G401 (cell line): ENCODE measurements at regions not wholly inside any gene's neighbourhood (a gene's known extent, or its start where the extent isn't known, plus 50 kb on each side); places are given as distances from the start of the nearest gene placed in this dataset.
"Not testable (repeated sequence)": the region's sequence is repeated elsewhere in the genome, so short reads cannot be mapped to it uniquely, and the experiment has no call there.

Experiments used
- DNase-seq: peaks from one replicate; pipeline ENCODE4 v3.0.0-alpha.2; 2015; ENCODE audit warnings: low spot score
- in situ Hi-C: cut with HindIII; loops from 2 replicates; pipeline ENCODE4 v1.10.0; 2016; ENCODE audit warnings: low sequenced_read_pairs, mixed read lengths

DNA sequence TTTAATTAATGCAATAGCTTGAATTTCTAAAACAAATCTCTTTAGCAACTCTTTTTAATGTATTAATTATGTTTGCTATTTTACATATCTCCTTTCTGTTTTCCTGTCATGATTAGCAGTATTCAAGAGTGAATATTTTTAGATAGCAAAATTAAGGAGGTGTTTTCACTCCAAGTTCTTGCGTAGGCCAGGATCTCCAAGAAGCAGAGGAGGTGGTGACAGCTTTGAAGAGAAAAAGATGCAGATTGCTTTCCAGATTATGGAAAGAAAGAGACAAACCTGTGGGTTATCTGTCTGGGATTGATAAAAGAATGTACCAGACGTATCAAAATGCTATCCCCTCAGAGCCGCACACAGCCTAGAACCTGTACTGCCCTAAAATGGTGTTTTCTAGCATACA is 163.5 kb upstream of the FAM98A start:
- DNase-seq, result no peak
- in situ Hi-C loops, result no loop called here

DNA sequence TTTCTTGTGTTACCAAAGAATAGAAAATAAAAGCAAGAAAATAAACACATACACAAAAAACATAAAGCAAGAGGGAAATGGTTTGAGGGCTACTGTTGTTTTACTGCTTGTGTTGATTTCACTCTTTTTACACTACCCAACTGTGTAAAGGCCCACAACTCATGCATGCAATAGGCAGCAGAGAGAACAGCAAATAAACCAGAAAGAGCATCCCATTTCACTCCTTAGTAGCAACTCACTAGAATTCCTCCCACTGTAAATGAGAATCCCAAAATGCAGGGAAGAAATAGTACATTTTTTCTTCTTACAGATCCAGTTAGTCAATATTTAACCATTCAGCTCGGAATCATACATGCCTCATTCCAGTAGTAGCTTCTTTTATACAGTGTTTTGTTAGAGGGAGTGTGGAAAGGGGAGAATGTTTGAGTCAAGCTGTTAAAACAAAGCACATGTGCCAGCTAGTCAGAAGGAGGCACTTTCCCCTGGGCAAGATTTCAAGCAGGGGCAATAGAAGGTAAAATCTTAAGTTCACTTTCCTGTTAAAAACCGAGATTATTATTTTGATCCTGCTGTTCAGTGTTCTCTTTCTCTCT is 147.2 kb upstream of the FAM98A start:
- no peak for DNase-seq
- in situ Hi-C loops, result no loop called here

DNA sequence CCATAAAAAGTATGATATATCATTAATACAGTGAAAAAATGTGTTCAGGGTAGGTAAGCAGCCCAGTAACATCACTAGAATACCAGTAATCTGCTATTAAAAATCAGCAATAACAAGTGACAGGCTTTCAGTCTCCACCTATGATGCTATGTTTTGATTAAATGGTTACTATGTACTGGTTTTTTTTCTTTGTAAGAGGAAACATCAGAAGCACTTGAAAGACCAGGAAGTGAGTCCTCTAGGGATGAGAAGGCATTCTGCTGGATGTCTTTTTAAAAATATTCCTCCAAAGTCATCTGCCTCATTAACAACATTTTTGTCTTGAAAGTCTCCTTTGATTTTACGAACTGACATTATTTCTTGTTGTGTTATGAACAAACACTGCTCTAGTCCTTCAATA is 136.0 kb upstream of the FAM98A start:
- in situ Hi-C loops, result no loop called here
- no peak for DNase-seq

DNA sequence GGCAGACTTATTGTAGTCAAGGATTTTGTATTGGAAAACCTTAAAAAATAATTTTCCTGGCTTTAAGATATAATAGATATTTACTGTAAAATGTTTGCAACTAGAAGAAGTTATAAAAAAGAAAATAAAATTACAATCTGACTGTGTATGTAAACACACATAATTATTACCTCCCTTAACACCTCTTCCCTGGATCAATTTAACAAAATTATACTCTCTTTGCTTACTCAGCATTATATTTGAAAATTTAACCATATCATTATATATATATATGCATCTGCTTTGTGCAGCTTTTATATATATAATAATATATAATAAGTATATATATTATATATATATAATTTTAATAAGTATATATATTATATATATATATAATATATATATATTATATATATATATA is 131.7 kb upstream of the FAM98A start:
- in situ Hi-C loops, result no loop called here
- DNase-seq, result no peak

DNA sequence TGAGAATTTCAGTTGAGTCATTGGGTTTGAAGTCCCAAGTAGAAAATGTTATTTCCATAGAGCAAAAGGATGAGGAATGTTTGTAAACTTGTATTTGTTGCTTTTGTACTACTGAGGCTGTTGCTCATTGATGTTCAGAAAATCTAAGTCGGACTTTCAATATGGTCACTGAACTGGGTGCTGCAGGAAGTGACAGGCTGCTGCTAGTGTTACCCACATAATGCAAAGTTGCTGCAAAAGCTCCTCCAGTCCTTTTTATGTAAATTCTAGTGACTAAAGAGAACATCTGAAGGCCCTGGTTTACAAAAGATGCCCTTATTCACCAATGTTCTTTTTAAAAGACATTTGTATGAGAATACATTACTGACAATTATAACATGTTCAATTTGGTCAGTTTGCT is 131.1 kb upstream of the FAM98A start:
- in situ Hi-C loops, result no loop called here
- no peak for DNase-seq

DNA sequence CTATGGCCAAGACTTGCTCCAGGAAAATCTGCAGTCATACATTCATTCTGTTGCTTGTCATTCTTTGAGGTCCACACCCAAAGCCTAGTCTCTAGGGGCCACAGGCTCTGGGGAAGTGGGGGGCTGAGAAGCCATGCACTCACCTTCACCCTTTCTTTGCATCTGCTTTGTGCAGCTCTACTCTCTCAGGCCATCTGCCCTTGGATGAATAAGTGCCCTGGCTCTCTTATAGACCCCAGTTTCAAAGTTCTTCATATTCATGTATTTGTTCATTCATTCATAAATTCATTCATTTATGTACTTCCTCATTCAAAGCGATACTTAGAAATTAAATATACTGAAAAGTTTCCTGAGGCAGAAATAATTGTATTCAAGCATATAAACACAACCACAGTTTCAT is 130.3 kb upstream of the FAM98A start:
- in situ Hi-C loops, result no loop called here
- DNase-seq, result no peak

DNA sequence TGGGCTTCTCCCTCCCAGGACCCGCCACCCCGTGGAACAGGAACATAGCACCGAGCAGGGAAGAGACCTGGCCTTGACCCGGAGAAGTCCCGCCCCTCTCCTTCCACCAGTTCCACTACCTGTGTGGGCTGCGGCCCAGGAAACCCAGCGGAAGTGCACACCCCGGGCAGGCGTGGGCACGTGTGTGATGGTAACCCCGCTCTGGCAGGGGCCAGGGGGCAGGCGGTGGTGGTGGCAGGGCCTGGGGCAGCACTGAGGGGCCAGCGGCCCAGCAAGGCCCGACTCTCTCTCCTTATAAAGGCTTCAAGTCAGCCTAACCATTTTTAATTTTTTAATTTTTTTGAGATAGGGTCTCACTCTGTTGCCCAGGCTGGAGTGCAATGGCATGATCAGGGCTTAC is 129.0 kb upstream of the FAM98A start:
- in situ Hi-C loops, result no loop called here
- no peak for DNase-seq

DNA sequence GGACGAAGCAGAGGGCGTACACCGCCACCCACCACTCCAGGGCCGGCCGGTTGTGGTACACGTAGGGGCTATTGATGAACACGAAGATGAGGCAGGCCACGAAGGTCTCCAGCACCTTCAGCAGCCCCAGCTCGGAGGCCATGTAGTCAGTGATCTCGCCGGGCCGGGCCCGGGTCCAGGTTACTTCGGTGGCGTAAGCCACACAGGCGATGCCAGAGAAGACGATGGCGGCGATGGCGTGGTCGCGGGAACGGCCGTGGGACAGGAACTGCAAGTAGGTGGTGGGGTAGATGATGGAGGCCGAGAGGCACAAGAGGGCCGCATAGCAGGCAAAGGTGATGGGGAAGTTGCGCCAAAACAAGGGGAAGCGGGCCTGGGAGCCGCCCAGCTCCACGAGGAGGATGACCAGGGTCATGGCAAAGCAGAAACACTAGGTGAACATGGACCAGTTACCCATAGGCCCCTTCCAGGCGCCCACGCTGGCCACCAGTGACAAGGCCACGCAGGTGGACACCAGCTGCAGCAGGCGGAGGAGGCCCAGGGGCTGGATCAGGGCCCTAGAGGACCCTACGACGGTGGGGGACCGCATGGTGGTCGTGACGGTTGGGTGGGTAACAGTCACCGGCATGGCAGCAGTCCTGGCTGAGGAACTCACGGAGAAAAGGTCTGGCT is 128.4 kb upstream of the FAM98A start:
- in situ Hi-C loops, result no loop called here
- DNase-seq, result no peak

DNA sequence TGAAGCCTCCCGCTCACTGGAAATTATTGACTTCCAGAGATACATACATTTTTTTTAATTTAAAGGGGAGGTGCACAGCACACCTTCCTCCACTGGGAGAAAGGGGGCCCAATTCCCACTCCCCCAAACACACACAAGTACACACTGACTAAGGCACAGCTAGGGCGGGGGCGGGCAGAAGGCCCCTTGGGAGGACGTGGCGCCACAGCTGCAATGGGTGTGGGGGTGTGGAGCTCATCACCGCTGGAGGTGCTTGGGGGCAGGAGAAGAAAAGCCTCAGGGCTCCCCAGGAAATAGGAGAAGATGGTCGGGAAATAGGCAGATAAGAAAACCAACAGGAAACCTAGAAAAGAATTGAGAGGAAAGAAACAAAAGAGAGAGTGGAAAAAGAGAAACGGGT is 127.3 kb upstream of the FAM98A start:
- in situ Hi-C loops, result no loop called here
- no peak for DNase-seq

DNA sequence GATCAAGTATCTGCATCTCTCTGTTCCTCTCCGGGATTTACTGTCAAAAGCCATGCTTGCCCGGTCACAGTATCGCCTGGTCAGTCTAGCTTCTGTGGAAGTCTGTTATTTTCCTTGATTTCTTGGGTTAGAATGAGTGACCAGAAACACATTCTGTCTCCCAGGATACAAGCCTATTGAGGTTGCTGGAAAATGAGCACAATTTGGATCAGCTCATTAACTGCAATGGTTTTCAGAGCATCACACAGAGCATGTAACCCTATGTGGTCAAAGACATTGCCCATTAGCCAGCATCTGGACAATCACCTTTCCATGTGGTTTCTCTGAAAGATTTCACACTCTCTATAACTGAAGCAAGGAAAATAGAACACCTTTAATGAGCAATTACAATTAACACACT is 124.2 kb upstream of the FAM98A start:
- in situ Hi-C loops, result no loop called here
- no peak for DNase-seq

DNA sequence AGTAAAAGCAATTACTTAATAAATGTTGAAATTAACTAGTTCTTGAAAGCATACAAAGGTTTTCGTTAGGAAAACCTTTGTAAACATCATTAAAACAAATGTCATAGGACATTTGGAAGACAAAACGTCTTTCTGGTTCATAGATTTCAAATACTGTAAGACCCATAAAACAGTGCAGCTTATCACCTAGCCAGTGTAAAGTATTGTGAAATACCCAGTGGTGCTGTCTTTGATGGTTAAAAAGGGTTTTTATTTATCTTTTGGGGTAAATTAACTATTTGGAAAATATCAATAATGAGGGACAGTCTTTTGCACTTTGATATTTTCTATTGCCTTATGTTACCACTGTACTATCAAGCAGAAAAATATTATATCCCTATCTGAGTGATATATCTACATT is 120.0 kb upstream of the FAM98A start:
- no peak for DNase-seq
- in situ Hi-C loops, result no loop called here

DNA sequence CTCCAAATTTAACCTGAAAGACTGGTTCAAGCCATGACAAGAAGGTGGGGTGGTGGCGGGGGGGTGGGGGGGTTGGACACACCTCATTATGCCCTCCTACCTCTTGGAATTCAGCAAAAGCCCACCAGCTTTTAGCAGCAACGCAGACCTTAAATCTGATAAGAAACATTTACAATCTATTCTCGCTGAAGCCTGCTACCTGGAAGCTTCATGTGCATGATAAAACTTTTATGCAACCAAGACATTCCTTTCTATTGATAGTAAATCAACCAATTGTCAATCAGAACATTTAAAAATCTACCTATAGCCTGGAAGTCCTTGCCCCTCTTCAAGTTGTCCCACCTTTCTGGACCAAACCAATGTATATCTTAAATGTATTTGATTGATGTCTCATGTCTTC is 113.6 kb upstream of the FAM98A start:
- no peak for DNase-seq
- in situ Hi-C loops, result no loop called here

DNA sequence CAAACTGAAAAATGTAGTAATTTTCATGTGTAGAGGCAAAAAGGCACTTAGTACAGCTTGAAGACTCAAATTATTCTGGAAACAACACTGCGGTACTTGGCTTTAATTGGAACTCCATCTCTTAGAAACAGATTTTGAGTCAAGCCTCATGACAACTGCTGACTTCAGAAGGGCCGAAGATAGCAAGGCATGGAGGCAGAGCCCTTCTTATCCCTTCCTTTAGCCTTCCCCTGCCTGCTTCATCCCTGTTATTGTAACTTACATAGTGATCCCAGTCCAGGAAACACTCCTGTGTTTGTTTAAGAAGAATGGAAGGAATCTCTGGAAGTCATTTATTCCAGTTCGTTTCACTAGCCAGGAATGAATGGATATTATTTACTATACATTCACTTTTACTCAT is 110.9 kb upstream of the FAM98A start:
- in situ Hi-C loops, result no loop called here
- no peak for DNase-seq

DNA sequence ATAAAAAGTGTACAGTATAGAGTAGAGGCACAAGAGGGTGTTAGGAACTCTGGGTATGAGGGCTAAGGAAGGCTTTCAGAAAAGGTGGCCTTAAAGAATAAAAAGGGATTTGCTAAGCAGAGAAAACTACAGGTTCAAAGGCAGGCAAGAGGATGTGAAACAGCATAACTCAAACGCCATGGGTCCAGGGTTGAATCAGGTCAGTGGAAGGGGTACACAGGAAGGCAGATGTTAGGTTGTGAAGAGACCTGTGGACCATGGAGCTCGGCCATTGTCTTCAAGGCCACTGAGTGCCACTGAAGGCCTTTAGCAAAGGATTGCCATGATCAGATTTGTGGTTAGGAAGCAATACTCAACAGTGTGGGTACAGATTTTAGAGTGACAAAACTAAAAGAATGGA is 108.2 kb upstream of the FAM98A start:
- in situ Hi-C loops, result no loop called here
- no peak for DNase-seq

DNA sequence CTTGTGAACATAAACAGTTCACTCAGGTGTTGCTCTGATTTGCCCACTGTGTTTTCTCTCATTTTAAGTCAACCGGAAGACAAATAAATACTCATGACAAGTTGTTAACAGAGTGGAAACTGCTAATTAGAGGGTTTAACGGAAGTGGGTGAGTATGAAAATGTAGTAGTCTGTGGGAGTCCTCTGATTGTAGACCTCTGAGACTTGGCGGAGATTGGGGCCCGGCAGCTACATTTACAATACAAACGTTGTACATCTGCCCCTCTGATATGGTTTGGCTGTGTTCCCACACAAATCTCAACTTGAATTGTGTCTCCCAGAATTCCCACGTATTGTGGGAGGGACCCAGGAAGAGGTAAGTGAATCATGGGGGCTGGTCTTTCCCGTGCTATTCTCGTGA is 107.3 kb upstream of the FAM98A start:
- no peak for DNase-seq
- in situ Hi-C loops, result no loop called here

DNA sequence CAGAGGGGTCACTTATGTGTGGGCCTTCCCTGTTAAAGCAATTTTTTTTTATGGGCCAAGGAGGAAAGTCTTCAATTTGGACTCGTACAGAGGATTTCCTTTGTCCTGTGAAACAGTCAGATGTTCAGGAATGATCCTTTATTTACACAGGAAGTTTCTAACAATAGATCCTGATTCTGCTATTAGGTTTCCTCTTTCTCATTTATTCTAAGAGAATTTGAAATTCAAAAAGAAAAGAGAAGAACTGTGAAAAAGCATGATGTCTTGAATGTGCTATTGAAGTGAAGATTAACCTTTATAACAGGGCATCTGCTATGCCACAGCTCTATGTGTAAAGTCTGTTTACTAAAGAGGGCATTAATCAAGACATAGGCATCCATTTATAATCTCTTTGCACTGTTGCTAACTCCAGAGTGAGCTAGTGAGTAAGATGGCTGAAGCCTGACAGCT is 105.3 kb upstream of the FAM98A start:
- in situ Hi-C loops, result no loop called here
- DNase-seq, result no peak

DNA sequence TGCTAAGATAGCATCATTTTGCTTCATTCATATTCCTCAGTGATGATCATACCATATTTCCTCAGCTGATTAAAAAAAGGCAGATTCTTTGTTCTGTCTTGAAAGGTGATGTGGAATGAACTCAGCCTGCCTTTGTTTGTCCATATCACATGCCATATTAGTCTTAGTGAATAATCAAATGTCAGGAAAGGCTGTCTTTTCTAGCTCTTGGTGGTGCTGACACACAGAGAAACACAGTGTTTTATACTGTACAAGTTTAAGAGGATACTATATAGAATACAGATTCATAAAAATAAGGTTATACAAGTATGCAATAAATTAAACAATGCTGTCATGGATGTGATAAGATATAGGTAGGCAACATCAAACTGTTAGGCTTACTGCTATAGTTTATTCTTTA is 97.1 kb upstream of the FAM98A start:
- in situ Hi-C loops, result no loop called here

DNA sequence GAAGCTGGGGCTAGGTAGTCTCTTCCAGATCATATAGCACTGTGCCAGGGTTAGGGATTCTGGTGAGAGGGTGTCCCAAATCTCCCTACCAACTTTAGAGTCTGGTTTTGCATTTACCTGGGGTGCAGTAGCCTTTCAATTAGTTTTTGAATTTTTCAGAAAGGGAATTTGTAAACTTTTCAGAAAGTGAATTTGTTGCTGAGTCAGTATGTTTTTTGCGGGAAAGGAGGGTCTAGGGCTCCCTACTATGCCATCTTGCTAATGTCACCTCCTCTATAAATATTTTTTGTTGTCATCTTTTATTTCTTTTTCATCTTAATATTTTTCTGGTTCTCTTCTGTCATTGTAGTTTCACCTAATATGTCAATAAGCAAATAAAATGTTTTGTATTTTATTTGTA is 95.8 kb upstream of the FAM98A start:
- in situ Hi-C loops, result no loop called here

More for the DNA sequence above, 97.1 kb upstream of the FAM98A start:
- no peak for DNase-seq

DNA sequence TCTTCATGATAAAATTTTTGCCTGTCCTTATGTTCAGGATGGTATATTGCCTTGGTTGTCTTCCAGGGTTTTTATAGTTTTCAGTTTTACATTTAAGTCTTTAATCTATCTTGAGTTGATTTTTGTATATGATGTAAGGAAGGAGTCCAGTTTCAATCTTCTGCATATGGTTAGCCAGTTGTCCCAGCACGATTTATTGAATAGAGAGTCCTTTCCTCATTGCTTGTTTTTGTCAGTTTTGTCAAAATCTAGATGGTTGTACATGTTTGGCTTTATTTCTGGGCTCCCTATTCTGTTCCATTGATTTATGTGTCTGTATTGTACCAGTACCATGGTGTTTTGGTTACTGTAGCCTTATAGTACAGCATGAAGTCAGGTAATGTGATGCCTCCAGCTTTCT is 91.6 kb upstream of the FAM98A start:
- in situ Hi-C loops, DNase-seq: not testable (repeated sequence)

More for the DNA sequence above, 95.8 kb upstream of the FAM98A start:
- DNase-seq, result no peak

DNA sequence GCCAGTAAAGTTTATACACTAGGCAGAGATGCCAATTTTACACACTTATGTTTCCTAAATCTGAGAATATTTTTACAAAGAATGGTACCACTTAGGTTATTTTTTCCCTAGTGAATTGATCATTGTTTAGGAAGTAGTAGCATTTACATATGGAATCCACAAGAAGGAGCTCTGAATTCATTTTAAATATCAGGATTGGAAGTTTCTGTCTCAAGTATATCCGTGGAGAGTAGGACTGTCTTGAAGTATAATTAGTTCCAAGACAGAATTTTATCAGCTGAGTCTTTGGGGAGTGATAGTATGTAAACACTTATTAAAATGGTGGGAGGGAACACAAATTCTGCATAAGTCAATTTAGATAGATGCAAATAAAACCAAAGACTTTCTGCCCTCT is 82.3 kb upstream of the FAM98A start:
- in situ Hi-C loops, result no loop called here
- no peak for DNase-seq

DNA sequence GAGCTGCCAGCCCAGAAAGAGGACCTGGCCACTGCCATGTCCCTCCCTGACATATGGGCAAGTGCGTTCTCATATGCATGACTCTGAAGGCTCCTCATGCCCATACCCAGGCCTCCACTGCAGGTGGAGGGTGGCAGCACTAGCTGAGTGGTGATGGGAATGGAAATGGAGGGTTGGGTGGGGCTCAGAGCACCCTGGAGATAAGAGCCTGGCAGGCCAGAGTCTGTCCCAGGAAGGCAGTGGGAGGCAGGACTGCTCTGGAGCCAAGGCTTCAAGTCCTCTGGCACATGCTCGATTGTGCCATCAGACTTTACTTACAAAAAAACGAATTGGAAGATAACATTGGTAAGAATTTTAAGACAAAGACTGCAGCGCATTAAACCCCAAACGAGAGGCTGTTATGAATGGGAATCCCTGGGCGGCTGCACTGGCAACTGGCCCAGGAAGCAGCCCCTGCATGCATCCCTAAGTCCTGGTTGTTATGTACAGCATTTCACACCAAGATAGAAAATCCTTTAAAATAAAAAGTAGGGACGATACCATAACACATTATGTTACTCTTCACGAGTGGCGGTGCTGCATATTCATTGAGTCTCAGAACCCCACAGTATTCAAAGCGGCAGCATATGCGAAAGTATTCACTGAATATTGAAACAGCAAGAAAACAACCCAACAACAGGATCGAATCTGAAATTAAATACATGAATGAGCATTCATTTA is 81.7 kb upstream of the FAM98A start:
- DNase-seq, result no peak
- in situ Hi-C loops, result no loop called here
